Astrocyte of the cerebellum (primary cell): ENCODE measurements at regions not wholly inside any gene's neighbourhood (a gene's known extent, or its start where the extent isn't known, plus 50 kb on each side); places are given as distances from the start of the nearest gene placed in this dataset.

Experiments used
- DNase-seq: peaks from one replicate; pipeline ENCODE4 v3.0.0-alpha.2; 2011; ENCODE audit warnings: low read depth
- H3K4me3 ChIP-seq: 2 replicates; pipeline ENCODE4 v1.5.1; 2011; ENCODE audit warnings: mild to moderate bottlenecking, low read depth, low read length, moderate library complexity
- in situ Hi-C: cut with HindIII; loops from 2 replicates; pipeline ENCODE4 v1.10.0; 2017; ENCODE audit warnings: low sequenced_read_pairs
- TF ChIP-seq, protein P1 (sequence below): IDR thresholded peaks from 2 replicates; pipeline ENCODE4 v1.5.1; 2012; ENCODE audit warnings: low read length, low read depth, moderate library complexity, mild to moderate bottlenecking; ENCODE audit errors: missing control alignments

DNA sequence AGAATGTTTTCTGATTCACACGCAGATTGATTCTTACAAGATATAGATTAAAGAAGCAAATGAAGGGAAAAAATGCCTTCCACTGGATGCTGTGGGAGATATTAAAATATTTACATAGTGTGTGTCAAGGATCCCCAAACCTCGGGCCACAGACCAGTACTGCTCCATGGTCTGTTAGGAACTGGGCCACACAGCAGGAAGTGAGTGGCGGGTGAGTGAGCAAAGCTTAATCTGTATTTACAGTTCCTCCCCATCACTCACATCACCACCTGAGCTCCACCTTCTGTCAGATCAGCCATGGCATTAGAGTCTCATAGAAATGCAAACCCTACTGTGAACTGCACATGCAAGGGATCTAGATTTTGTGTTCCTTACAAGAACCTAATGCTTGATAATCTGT, 552.6 kb upstream of the GOLIM4 start:
- no peak overlapping the region for H3K4me3 ChIP-seq
- in situ Hi-C loops = no loop called here
- no peak for DNase-seq
- TF ChIP-seq, protein P1, sequence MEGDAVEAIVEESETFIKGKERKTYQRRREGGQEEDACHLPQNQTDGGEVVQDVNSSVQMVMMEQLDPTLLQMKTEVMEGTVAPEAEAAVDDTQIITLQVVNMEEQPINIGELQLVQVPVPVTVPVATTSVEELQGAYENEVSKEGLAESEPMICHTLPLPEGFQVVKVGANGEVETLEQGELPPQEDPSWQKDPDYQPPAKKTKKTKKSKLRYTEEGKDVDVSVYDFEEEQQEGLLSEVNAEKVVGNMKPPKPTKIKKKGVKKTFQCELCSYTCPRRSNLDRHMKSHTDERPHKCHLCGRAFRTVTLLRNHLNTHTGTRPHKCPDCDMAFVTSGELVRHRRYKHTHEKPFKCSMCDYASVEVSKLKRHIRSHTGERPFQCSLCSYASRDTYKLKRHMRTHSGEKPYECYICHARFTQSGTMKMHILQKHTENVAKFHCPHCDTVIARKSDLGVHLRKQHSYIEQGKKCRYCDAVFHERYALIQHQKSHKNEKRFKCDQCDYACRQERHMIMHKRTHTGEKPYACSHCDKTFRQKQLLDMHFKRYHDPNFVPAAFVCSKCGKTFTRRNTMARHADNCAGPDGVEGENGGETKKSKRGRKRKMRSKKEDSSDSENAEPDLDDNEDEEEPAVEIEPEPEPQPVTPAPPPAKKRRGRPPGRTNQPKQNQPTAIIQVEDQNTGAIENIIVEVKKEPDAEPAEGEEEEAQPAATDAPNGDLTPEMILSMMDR = no peak

DNA sequence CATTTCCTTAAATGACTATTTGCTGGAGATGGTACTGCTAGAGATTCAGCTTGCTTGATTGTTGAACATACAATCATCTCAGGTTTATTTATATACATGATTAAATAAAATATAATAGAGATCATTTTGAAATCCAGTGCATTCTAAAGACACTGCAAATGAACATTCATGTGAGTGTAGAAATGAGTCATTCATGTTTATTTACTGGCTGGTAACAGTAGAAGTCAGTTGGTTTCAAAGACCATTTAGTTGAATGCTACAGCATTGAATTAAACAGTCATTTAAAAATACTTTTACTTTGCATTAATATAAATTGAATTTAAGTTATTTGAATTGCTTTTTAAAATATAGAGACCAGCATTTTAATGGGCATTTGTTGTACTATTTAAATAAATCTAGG, 551.9 kb upstream of the GOLIM4 start:
- TF ChIP-seq, protein P1 = no peak
- in situ Hi-C loops = no loop called here
- DNase-seq = no peak
- no peak overlapping the region for H3K4me3 ChIP-seq

DNA sequence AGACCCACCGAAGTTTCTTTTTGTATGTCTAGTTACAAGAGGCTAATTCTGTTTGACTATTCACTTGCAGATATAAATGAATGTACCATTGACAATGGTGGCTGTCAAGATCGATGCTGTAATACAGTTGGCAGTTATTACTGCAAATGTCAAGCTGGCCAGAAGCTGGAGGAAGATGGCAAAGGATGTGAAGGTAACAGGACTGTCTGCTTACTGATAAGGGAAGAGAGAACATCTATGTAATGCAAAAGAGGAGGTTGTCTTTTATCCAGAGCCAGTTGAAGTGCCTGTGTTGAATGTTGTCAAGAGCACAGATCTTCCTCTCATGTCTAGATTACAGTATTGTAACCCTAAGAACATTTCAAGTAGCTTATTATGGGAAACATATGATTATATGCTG, 549.5 kb upstream of the GOLIM4 start:
- no peak overlapping the region for H3K4me3 ChIP-seq
- DNase-seq = no peak
- in situ Hi-C loops = no loop called here
- TF ChIP-seq, protein P1 = no peak

DNA sequence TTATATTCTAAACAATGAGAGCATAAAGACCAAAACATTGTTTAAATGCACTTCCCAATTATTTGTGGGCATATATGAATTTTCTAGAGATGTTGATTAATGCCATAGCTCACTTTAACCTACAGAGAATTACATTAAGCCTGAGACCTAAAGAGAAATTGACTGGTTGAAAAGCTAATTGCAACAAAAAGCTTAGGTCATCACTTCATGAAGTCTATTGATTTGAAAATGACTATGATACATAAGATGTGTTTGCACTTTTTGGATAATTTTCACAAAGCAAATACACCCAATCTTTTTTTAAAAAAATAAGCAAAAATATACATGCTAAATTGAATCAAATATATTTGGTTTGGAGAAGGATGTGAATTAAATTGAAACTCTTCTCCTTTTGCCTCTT, 532.8 kb upstream of the GOLIM4 start:
- no peak overlapping the region for H3K4me3 ChIP-seq
- TF ChIP-seq, protein P1 = no peak
- DNase-seq = no peak
- in situ Hi-C loops = no loop called here

DNA sequence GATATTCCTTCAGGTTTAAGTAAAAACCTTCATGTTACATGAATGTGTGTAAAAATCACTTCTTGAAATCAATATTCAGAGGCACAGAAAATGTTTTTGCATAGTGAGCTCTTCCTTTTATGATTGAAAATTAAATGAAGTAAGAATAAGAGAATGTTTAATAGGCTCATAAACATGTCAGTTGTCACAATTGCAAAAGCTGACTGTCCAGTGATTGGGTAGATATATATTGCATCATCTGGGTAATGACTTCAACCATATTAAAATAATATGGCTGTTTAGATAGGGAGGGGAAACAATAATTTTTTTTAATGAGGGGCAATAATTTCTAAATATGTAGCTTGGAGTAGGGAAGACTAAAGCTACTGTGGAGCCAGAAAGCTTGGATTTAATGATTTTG, 529.8 kb upstream of the GOLIM4 start:
- H3K4me3 ChIP-seq = no peak overlapping the region
- TF ChIP-seq, protein P1 = no peak
- DNase-seq = no peak
- in situ Hi-C loops = no loop called here

DNA sequence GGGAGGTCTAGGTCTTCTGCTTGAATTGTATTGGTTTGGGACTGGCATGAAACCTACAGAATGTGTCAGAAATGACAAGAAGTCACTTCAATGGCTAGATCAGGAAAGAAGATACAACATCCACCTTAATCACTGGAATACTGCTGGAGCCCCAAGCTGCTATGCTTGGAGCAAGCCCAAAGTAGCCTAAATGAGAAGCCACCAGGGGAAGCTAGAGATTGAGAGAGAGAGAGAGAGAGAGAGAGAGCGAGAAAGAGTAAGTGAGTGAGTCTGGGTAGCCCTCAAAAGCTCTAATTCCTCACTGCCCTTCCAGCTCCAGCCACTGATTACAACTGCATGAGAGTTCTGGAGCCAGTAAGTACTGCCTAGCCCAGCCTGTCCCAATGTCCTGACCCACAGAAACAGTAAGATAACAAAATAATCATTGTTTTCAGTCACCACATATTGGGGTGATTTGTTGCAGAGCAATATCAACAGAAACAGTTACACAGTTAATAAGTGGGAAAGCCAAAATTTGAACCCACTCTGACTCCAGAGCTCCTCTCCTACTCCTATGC, 529.2 kb upstream of the GOLIM4 start:
- in situ Hi-C loops = no loop called here
- TF ChIP-seq, protein P1 = no peak
- DNase-seq = no peak
- H3K4me3 ChIP-seq = no peak overlapping the region

DNA sequence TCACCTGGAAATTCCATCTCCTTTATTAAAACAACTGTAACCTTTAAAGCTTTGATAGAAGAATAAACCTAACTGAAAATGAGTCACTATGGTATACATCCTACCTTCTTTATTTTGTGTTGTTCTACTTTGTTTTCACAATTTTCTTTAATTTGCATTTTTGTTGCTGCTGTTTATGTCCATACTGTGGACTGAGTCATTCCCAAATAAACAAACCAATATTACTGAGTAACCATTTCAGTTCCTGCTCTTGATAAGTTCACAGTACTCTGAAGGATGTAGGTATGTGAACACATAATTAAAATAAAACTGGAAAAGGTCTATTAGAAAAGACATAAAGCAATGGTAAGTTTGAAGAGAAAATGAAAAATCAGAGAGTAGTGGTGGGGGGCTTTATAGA, 528.5 kb upstream of the GOLIM4 start:
- in situ Hi-C loops = no loop called here
- H3K4me3 ChIP-seq = no peak overlapping the region
- DNase-seq = no peak
- TF ChIP-seq, protein P1 = no peak
